GF-D8 (cell line): ENCODE measurements at regions not wholly inside any gene's neighbourhood (a gene's known extent, or its start where the extent isn't known, plus 50 kb on each side); places are given as distances from the start of the nearest gene placed in this dataset.

Experiments used
- DNase-seq: peaks from one replicate; lab custom pipeline; 2025; lab: John Stamatoyannopoulos, UW

GRCh38 chr2:20523799-20524187 is 76.9 kb downstream of the RHOB start:
- no peak for DNase-seq

- peak; percentile 63 for DNase-seq
Observed at GRCh38 chr2:20524412-20525040, 77.7 kb downstream of the RHOB start.

GRCh38 chr2:20525041-20526035 is 78.5 kb downstream of the RHOB start:
- peak; percentile 1 for DNase-seq

- no peak for DNase-seq
Observed at GRCh38 chr2:20526160-20526559, 79.3 kb downstream of the RHOB start.

DNA sequence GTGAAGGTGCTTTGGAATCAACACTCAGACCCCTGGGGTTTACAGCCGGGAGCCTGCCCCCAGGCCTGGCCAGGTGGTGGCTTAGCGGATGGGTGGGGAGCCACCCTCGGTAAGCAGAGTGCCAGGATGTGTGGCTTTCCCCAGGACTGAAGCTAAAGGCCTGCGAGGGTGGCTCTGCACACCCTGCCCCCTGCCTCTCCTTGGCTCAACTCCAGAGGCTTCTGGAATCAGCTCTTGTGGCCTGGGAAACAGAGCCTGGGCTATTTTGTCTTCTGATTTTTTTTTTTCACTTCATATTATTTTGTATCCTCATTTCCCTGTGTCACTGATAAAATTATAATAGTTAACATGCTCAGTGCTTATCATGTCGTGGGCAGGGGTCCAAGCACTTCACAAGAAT is 79.8 kb downstream of the RHOB start:
- DNase-seq, result no peak

- DNase-seq, result no peak
Observed at GRCh38 chr2:20528713-20529112, 81.8 kb downstream of the RHOB start.

DNA sequence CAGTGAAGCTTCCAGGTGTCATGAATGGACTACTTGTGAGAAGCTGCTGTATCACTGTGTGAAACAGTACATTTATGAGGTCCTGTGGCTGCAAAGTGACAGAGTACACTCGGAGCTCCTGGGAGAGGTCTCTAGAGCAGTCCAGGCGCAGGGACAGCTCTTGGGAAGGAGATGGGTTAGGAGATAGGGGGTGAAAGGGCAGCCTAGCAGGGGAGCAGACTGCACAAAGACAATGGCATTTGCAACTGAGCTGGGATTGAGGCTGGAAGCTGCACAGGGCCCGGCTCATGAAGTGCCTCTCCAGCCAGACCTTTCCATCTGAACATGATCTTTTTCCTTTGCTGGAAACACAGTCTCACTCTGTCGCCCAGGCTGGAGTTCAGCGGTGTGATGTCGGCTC is 83.6 kb downstream of the RHOB start:
- no peak for DNase-seq

GRCh38 chr2:20531633-20532262 is 84.9 kb downstream of the RHOB start:
- DNase-seq, result no peak

DNA sequence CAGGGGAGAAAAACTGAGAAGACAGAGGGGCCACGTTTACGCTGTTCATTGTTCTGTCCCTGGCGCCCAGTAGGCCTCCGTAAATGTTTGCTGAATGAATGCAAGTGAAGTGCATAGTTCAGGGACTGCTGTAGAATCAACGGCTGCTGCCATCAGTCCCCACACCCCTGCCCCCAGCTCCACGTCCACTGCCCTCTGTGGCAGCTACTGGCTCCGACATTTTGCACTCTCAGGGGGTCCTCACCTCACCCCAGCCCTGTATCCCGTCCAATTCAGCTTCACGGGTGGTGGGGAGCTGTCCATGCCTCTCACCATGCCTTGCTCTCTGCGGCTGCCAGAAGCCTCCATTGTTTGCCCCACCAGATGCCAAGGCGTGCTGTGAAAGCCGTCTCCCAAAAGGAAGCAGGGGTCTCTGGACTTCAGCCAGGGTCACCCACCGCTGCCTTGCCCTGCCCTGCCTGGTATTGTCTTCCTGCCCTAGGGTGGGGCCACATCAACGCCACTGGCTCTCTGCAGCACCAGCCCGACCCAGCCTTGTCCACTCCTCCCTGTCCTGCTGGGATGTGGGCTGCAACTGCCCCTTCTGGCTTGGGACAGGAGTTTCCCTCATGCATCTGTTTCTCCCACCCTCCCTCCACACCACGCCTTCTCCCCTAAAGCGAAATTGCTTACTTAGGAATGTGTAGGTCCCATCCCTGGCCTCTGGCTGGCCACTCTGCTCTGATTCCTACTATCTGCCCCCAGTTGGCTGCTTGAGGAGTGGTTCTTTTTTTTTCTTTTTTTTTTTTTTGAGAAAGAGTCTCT is 86.0 kb downstream of the RHOB start:
- no peak for DNase-seq

GRCh38 chr2:20533993-20534622 is 87.2 kb downstream of the RHOB start:
- no peak for DNase-seq

- DNase-seq, result no peak
Observed at GRCh38 chr2:20534913-20535801, 88.3 kb downstream of the RHOB start.

DNA sequence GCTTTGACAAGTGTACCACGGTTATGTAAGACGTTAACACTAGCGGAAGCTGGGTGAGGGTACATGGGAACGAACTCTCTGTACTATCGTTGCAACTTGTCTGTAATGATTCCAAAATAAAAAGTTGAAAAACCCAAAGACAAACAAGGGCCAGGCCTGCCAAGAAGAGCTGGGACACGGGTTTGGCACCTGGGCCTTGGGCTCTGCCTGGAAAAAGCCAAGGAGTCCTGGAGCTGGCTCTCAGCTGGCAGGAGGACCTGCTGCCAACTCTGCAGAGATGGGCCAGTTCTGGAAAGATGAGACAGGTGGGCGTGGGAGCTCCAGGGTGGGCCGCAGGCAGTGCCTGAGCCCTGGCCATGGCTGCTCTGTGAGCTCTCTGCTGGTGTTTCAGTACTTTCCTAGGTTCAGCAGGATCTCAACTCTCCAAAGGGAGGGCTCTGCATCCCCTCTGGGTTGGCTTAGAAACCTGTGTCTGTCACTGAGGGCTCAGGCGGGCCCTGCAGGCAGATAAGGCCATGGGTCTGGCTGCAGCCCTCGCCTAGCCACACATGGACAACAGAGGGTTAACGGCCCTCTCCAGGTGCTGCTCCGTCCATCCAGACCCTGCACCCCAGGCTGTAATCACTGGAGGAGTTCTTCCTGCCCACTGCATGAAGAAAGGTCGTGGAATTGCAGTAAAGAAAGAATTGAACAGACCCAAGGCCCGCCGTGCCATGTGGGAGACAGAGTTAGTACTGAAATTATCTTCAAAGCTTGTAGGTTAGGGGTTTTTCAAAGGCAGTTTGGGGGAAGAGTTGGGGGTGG is 89.9 kb downstream of the RHOB start:
- DNase-seq, result no peak

- no peak for DNase-seq
Observed at GRCh38 chr2:20537423-20538307, 90.8 kb downstream of the RHOB start.

GRCh38 chr2:20538308-20539132 is 91.6 kb downstream of the RHOB start:
- DNase-seq, result no peak

GRCh38 chr2:20539133-20539719 is 92.4 kb downstream of the RHOB start:
- DNase-seq, result no peak

DNA sequence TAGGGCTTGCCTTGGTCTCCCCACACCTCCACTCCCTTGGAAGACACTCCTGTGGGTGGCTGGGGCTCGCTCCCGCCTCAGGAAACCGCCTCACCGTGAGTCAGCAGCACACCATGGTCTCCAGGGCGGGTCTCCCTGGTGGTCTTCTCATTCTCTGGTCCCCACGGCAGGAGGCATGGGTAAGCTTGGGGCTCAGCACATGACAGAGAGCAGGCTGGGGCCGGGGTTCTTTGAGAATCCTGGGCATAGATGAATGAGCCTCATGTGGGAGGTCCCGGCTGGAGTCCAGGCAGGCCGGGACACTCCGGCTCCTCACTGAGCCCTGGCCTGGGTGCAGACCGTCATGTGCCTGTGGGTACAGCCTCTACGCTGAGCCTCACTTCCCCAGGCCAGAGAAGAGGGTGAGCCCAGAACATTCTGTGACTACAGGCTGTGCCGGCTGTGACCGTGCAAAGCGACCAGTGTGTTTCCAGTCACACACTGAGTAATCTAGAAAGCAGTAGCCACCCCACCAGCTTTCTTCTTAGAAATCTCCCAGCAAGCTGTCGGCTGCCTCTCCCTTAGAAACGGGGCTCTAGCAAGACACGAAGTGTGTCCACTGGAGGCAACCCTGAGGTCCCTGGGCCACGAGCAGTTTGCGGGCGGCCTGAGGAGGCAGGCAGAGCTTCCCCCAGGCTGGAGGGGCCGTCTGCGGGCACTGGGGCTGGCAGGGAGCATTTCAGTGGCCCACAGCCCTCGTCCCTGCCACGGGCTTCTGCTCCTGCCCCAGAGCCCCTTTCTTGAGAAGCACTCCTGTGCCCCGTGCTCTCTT is 93.1 kb downstream of the RHOB start:
- no peak for DNase-seq
